SU-DHL-6 (cell line): ENCODE measurements at regions not wholly inside any gene's neighbourhood (a gene's known extent, or its start where the extent isn't known, plus 50 kb on each side); places are given as distances from the start of the nearest gene placed in this dataset.

Experiments used
- H2AFZ ChIP-seq: fragments of 200-600 bp; sonication (generic); 2 replicates; pipeline ENCODE4 v1.6.1; 2014; ENCODE audit warnings: low read depth, mild to moderate bottlenecking, moderate library complexity, mixed read lengths, antibody characterized with exemption, low read length; ENCODE audit not compliant: severe bottlenecking
- H3F3A ChIP-seq: fragments of 200-600 bp; shearing (Covaris generic); 2 replicates; pipeline ENCODE4 v1.6.0; 2016; ENCODE audit warnings: antibody characterized with exemption, mild to moderate bottlenecking; ENCODE audit not compliant: insufficient read depth
- H3K27ac ChIP-seq: fragments of 200-600 bp; sonication (generic); 2 replicates; pipeline ENCODE4 v1.5.1; 2016; ENCODE audit warnings: low read depth, mild to moderate bottlenecking, low read length, moderate library complexity, mixed read lengths
- H3K27me3 ChIP-seq: fragments of 200-600 bp; sonication (generic), shearing (Covaris generic); 2 replicates; pipeline ENCODE4 v1.6.0; 2014; ENCODE audit warnings: mild to moderate bottlenecking, low read length
- H3K36me3 ChIP-seq: fragments of 200-600 bp; sonication (generic); 2 replicates; pipeline ENCODE4 v1.6.1; 2014; ENCODE audit warnings: mild to moderate bottlenecking, low read length, mixed read lengths
- H3K4me2 ChIP-seq: fragments of 300-600, 200-600 bp; shearing (Covaris generic), sonication (generic); 2 replicates; pipeline ENCODE4 v1.6.0; 2014; ENCODE audit warnings: low read length, low read depth, mild to moderate bottlenecking; ENCODE audit not compliant: poor library complexity, severe bottlenecking
- H3K4me3 ChIP-seq: fragments of 200-600 bp; sonication (generic); 2 replicates; pipeline ENCODE4 v1.5.1; 2014; ENCODE audit warnings: antibody characterized with exemption, low read length, mild to moderate bottlenecking, mixed read lengths; ENCODE audit not compliant: insufficient read depth, poor library complexity, severe bottlenecking
- H3K79me2 ChIP-seq: fragments of 200-600 bp; sonication (generic); 2 replicates; pipeline ENCODE4 v1.6.1; 2014; ENCODE audit warnings: mild to moderate bottlenecking, low read length, moderate library complexity; ENCODE audit not compliant: insufficient read depth
- H3K9ac ChIP-seq: fragments of 200-600 bp; sonication (generic); 2 replicates; pipeline ENCODE4 v1.7.0; 2014; ENCODE audit warnings: mild to moderate bottlenecking, low read length
- H3K9me2 ChIP-seq: fragments of 200-600 bp; sonication (generic); replicated peaks from 2 replicates; pipeline ENCODE4 v1.6.1; 2014; ENCODE audit warnings: low read length; ENCODE audit not compliant: insufficient read depth
- H3K9me3 ChIP-seq: fragments of 200-600 bp; sonication (generic); 2 replicates; pipeline ENCODE4 v1.6.1; 2014; ENCODE audit warnings: low read length, mixed read lengths; ENCODE audit not compliant: insufficient read depth
- H4K20me1 ChIP-seq: fragments of 200-600 bp; sonication (generic); 2 replicates; pipeline ENCODE4 v1.6.1; 2014; ENCODE audit warnings: low read depth, mild to moderate bottlenecking, antibody characterized with exemption, low read length, moderate library complexity, mixed read lengths
- CTCF ChIP-seq: fragments of 200-600 bp; sonication (generic); IDR thresholded peaks from one replicate; pipeline ENCODE4 v1.5.1; 2017; ENCODE audit warnings: antibody characterized with exemption, mild to moderate bottlenecking, low read length, moderate library complexity; ENCODE audit not compliant: insufficient read depth, poor library complexity, severe bottlenecking
- EZH2phosphoT487 ChIP-seq: fragments of 200-600 bp; sonication (generic), shearing (Covaris generic); conservative IDR thresholded peaks from 2 replicates; pipeline ENCODE4 v1.6.1; 2018; ENCODE audit warnings: mild to moderate bottlenecking, antibody characterized with exemption, low read length, moderate library complexity, mixed read lengths

GRCh38 chr2:67641312-67642045 is 244.3 kb downstream of the ETAA1 start:
- H4K20me1 ChIP-seq = no peaks in the 10 kb centered on the region
- no peak overlapping the region for H3K9ac ChIP-seq
- no peaks in the 10 kb centered on the region for H3K27me3 ChIP-seq
- TF ChIP-seq CTCF (no peak), EZH2phosphoT487 (no peak)
- H3K9me2 ChIP-seq = no peaks in the 10 kb centered on the region
- no peaks in the 10 kb centered on the region for H3K36me3 ChIP-seq
- H3F3A ChIP-seq = no peaks in the 10 kb centered on the region
- H3K4me3 ChIP-seq = no peak overlapping the region
- H3K9me3 ChIP-seq = no peaks in the 10 kb centered on the region
- no peak overlapping the region for H3K27ac ChIP-seq
- H3K79me2 ChIP-seq = no peaks in the 10 kb centered on the region
- H2AFZ ChIP-seq = no peak overlapping the region
- H3K4me2 ChIP-seq = no peak overlapping the region

GRCh38 chr2:67642046-67642382 is 244.9 kb downstream of the ETAA1 start:
- H3F3A ChIP-seq = no peaks in the 10 kb centered on the region
- TF ChIP-seq CTCF (no peak), EZH2phosphoT487 (no peak)

GRCh38 chr2:67642961-67643360 is 245.8 kb downstream of the ETAA1 start:
- no peak overlapping the region for H3K4me2 ChIP-seq
- no peak overlapping the region for H3K9ac ChIP-seq
- H4K20me1 ChIP-seq = no peaks in the 10 kb centered on the region
- H3K36me3 ChIP-seq = no peaks in the 10 kb centered on the region
- H3K9me3 ChIP-seq = peaks cover 5% of the 10 kb centered on the region; the same call in 1 of the 2 replicates
- no peak overlapping the region for H3K4me3 ChIP-seq
- no peaks in the 10 kb centered on the region for H3K79me2 ChIP-seq
- TF ChIP-seq EZH2phosphoT487 (no peak), CTCF (no peak)
- no peak overlapping the region for H3K27ac ChIP-seq
- no peaks in the 10 kb centered on the region for H3K9me2 ChIP-seq
- H2AFZ ChIP-seq = no peak overlapping the region
- no peaks in the 10 kb centered on the region for H3F3A ChIP-seq
- H3K27me3 ChIP-seq = no peaks in the 10 kb centered on the region

More at GRCh38 chr2:67642046-67642382, 244.9 kb downstream of the ETAA1 start:
- no peak overlapping the region for H3K4me3 ChIP-seq
- H3K36me3 ChIP-seq = no peaks in the 10 kb centered on the region
- no peaks in the 10 kb centered on the region for H3K9me2 ChIP-seq
- no peak overlapping the region for H3K9ac ChIP-seq
- H3K27ac ChIP-seq = no peak overlapping the region
- no peaks in the 10 kb centered on the region for H4K20me1 ChIP-seq
- peaks cover 5% of the 10 kb centered on the region; the same call in 1 of the 2 replicates for H3K9me3 ChIP-seq
- H2AFZ ChIP-seq = no peak overlapping the region
- H3K27me3 ChIP-seq = no peaks in the 10 kb centered on the region
- H3K79me2 ChIP-seq = no peaks in the 10 kb centered on the region
- H3K4me2 ChIP-seq = no peak overlapping the region
